ENCODE measurements at regions not wholly inside any gene's neighbourhood (a gene's known extent, or its start where the extent isn't known, plus 50 kb on each side); places are given as distances from the start of the nearest gene placed in this dataset.

DNA sequence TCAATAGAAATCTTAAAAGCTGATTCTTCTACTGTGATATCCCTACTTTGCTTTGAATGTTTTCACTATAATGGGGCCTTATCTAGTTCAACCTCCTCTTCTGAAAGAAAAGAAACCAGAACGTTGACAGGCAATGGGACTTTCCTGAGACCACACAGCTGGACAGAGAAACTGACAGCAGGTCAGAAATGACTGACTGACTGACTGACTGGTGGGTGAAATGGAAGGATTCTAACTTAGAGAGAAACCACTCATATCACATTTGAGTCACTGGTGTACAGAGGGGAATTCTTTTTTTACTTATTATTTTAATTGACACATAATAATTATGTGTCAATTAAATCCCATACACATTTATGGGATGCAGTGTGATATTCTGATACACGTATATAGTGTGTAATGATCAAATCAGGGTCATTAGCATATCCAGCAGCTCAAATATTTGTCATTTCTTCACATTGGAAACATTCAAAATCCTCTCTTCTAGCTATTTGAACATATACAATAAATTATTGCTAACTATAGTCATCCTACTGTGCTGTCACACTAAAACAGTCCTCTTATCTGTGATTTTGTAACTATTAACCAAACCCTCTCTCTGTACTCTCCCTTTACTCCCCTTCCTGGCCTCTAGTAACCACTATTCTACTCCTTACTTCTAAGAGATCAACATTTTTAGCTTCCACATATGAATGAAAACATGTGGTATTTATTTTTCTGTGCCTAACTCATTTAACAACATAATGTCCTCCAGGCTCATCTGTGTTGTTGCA, 64.8 kb upstream of the NRSN1 start:
- Histone ChIP-seq H3K36me3 (ENCODE audit: control insufficient read depth in 2 of 2, extremely low read depth in 1 of 2, insufficient read depth in 2 of 2, low read length in 2 of 2) (no peaks in the 10 kb centered on the region), H3K4me2 (ENCODE audit: insufficient read depth, low read length) (no peak overlapping the region), H4K20me1 (replicated peaks; ENCODE audit: control insufficient read depth, extremely low read depth, insufficient read depth, low read length) (no peaks in the 10 kb centered on the region), H3K27ac (ENCODE audit: insufficient read depth, low read depth, low read length) (no peak overlapping the region), H2AFZ (ENCODE audit: low read depth, low read length) (no peak overlapping the region), H3K4me3 (replicated peaks in 1 of 3; ENCODE audit: insufficient read depth in 1 of 3, low read depth in 1 of 3, low read length in 3 of 3) (no peak overlapping the region), H3K9me1 (replicated peaks; ENCODE audit: control insufficient read depth, extremely low read depth, insufficient read depth, low read length) (no peaks in the 10 kb centered on the region), H3K27me3 (ENCODE audit: control insufficient read depth in 2 of 2, insufficient read depth in 2 of 2, low read length in 2 of 2) (no peaks in the 10 kb centered on the region), H3K9ac (replicated peaks; ENCODE audit: extremely low read depth, insufficient read depth, low read length) (no peak overlapping the region), H3K4me1 (ENCODE audit: control insufficient read depth, extremely low read depth, insufficient read depth, low read length) (no peaks in the 10 kb centered on the region), H3K79me2 (ENCODE audit: control insufficient read depth, insufficient read depth, low read length) (no peaks in the 10 kb centered on the region), H3K9me3 (replicated peaks; ENCODE audit: control insufficient read depth, insufficient read depth, low read length) (no peaks in the 10 kb centered on the region)
- dilution Hi-C loops (cut with MboI; ENCODE audit: extremely low pct_ligation_motif_present, low sequenced_read_pairs) (no loop called here), intact Hi-C loops (cut with micrococcal nuclease) (no loop called here)
- FAIRE-seq (no peak), DNase-seq (ENCODE audit: low read depth, low spot score) (no peak)
- POLR2A ChIA-PET = no interaction called here
- CTCF ChIA-PET = no interaction called here
- TF ChIP-seq MYC (IDR thresholded peaks at IDR 0.05; ENCODE audit: low read depth, low read length) (no peak), EZH2 (IDR thresholded peaks at IDR 0.05; ENCODE audit: borderline replicate concordance, low read depth, low read length, severe bottlenecking) (no peak), FOS (IDR thresholded peaks at IDR 0.05; ENCODE audit: borderline replicate concordance, insufficient read depth, low read length) (no peak), JUN (IDR thresholded peaks at IDR 0.05; ENCODE audit: borderline replicate concordance, insufficient read depth, insufficient read length, low read depth) (no peak), CTCF (IDR thresholded peaks at IDR 0.05; ENCODE audit: extremely low read depth in 1 of 2, insufficient read depth in 1 of 2, low read depth in 1 of 2, low read length in 2 of 2) (no peak), MAX (IDR thresholded peaks at IDR 0.05; ENCODE audit: insufficient read depth, insufficient read length) (no peak), POLR2AphosphoS5 (IDR thresholded peaks at IDR 0.05; ENCODE audit: insufficient read depth, low read depth, low read length) (no peak), GATA2 (IDR thresholded peaks at IDR 0.05; ENCODE audit: insufficient read depth, insufficient read length, low read depth, low read length) (no peak), POLR2A (IDR thresholded peaks at IDR 0.05; ENCODE audit: low read depth, low read length) (no peak)
- no TSS peak for BruUV-seq (replicated peaks)
